Calu3 (cell line): ENCODE measurements at regions not wholly inside any gene's neighbourhood (a gene's known extent, or its start where the extent isn't known, plus 50 kb on each side); places are given as distances from the start of the nearest gene placed in this dataset.
A peak's percentile ranks its signal among the peaks of the same experiment; 100 is the strongest.

Experiments
- BruUV-seq: library from RNA; stranded (reverse); fragments of 400-500 nt; replicated peaks from 2 replicates; lab custom pipeline; 2021; lab: Mats Ljungman, UMichigan
- CTCF ChIA-PET: fragments of 300-600 bp; sonication (Branson Sonifier 250); formaldehyde crosslinking; loops from one replicate; lab custom pipeline; 2022; ENCODE audit warnings: antibody characterized with exemption; lab: Charles Lee
- DNase-seq: peaks from one replicate; pipeline ENCODE4 v3.0.0; 2022
- H3K27ac Mint-ChIP-seq: one replicate; pipeline ENCODE4 v1.8.0; 2022; ENCODE audit warnings: mixed read lengths; ENCODE audit not compliant: unreplicated experiment
- H3K27me3 Mint-ChIP-seq: one replicate; pipeline ENCODE4 v1.8.0; 2022; ENCODE audit warnings: mixed read lengths; ENCODE audit not compliant: unreplicated experiment
- H3K36me3 Mint-ChIP-seq: one replicate; pipeline ENCODE4 v1.8.0; 2022; ENCODE audit warnings: mild to moderate bottlenecking, moderate library complexity, mixed read lengths; ENCODE audit not compliant: insufficient read depth, unreplicated experiment
- H3K4me1 Mint-ChIP-seq: one replicate; pipeline ENCODE4 v1.8.0; 2022; ENCODE audit warnings: mild to moderate bottlenecking, low read depth, mixed read lengths; ENCODE audit not compliant: unreplicated experiment
- H3K4me3 Mint-ChIP-seq: one replicate; pipeline ENCODE4 v1.8.0; 2022; ENCODE audit warnings: mild to moderate bottlenecking, low read depth, moderate library complexity, mixed read lengths; ENCODE audit not compliant: unreplicated experiment
- H3K9me3 Mint-ChIP-seq: one replicate; pipeline ENCODE4 v1.8.0; 2022; ENCODE audit warnings: low read depth, mixed read lengths; ENCODE audit not compliant: unreplicated experiment
- CTCF ChIP-seq: fragments of 200-600 bp; IDR thresholded peaks from one replicate; pipeline ENCODE4 v1.8.0; 2022; ENCODE audit warnings: antibody characterized with exemption; ENCODE audit not compliant: unreplicated experiment
- intact Hi-C: fragments of 100-400 bp; cut with micrococcal nuclease; formaldehyde crosslinking; loops from one replicate; pipeline ENCODE4 v1.10.0; 2022; ENCODE audit not compliant: unreplicated experiment

DNA sequence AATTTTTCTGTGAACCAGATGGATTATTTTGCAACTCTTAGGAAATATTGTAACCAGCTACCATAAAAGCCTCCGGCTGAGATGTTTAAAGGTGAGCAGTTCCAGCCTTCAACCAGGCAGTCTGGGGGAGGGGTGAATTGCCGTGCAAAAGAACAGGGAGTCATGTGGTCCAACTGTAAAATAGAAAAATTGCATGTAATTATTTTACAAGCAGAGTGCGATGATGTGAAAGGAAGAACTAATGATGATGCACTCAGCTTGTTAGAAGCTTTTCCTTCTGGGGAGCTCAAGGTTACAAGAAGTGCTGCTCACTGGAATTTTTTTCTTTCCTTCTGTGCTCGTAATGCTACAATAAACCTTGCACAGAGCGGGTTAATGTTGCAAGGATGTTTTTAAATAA lies 188.7 kb upstream of the ITGA1 start:
- intact Hi-C loops, result no loop called here
- no TSS peak for BruUV-seq

DNA sequence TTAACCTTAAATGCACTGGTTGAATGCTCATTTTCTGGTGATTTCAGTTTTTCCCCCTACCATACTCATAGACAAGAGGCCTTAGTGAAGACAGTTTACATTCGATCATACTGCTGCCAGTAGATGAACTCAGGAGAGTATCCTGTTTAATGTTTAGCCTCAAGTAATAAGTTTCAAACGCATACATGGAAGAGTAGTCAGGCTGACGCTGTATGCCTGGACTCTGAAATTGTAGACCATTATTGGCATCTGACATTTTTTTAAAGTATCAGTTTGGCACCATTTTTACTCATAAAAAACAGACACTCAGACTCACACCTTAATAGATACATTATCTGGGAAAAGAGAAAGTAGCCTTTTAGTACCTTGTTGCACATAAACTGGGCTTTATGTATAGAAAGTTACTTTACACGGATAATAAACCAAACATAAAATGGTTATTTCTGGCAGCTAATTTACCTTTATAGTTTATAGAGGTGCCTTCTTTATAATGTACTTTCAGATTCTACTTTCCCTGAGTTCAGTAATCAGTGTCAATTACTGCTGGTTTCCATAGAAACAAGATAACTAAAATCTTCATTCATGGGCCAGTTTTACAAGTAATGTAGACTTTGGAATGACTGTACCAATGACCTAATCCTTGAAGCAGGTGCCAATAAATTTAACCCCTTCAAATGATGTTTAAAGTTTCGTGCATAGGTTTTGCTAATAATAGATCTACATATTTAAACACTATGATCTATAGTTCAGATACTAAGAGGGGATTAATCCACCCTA lies 183.8 kb upstream of the ITGA1 start:
- Mint-ChIP-seq H3K27me3 (no peaks in the 10 kb centered on the region), H3K4me1 (no peaks in the 10 kb centered on the region), H3K36me3 (no peaks in the 10 kb centered on the region), H3K4me3 (peak overlapping the region; percentile 34), H3K9me3 (no peaks in the 10 kb centered on the region), H3K27ac (peak overlapping the region; percentile 52)
- intact Hi-C loops, result no loop called here
- no TSS peak for BruUV-seq
- TF ChIP-seq CTCF, result no peak
- CTCF ChIA-PET, result interaction anchor here (0.7 kb wide), 1 partner anchor 540 kb away, joined by 3 read pairs; no protein-coding TSS in a partner anchor
- DNase-seq, result no peak

More for the DNA sequence above, 188.7 kb upstream of the ITGA1 start:
- DNase-seq, result no peak
- Mint-ChIP-seq H3K9me3 (peaks cover 4% of the 10 kb centered on the region), H3K27me3 (no peaks in the 10 kb centered on the region), H3K4me3 (no peak overlapping the region), H3K36me3 (no peaks in the 10 kb centered on the region), H3K27ac (no peak overlapping the region), H3K4me1 (no peaks in the 10 kb centered on the region)
- TF ChIP-seq CTCF, result no peak
- CTCF ChIA-PET, result no interaction called here

GRCh38 chr5:52605317-52606313 lies 182.1 kb upstream of the ITGA1 start:
- Mint-ChIP-seq H3K4me3 (no peak overlapping the region), H3K4me1 (no peaks in the 10 kb centered on the region), H3K9me3 (peaks cover 2% of the 10 kb centered on the region), H3K27me3 (no peaks in the 10 kb centered on the region), H3K27ac (no peak overlapping the region), H3K36me3 (no peaks in the 10 kb centered on the region)
- no peak for TF ChIP-seq CTCF
- intact Hi-C loops, result no loop called here
- CTCF ChIA-PET, result interaction anchor here (0.7 kb wide), 1 partner anchor 269 kb away, joined by 4 read pairs; no protein-coding TSS in a partner anchor
- no peak for DNase-seq
- no TSS peak for BruUV-seq

GRCh38 chr5:52607227-52607824 lies 180.4 kb upstream of the ITGA1 start:
- BruUV-seq, result no TSS peak
- no peak for TF ChIP-seq CTCF
- Mint-ChIP-seq H3K27ac (no peak overlapping the region), H3K4me3 (no peak overlapping the region), H3K27me3 (no peaks in the 10 kb centered on the region), H3K9me3 (peaks cover 2% of the 10 kb centered on the region), H3K36me3 (no peaks in the 10 kb centered on the region), H3K4me1 (no peaks in the 10 kb centered on the region)
- CTCF ChIA-PET, result no interaction called here
- no peak for DNase-seq
- intact Hi-C loops, result no loop called here
